Endodermal cell (in vitro differentiated cells): ENCODE measurements at regions not wholly inside any gene's neighbourhood (a gene's known extent, or its start where the extent isn't known, plus 50 kb on each side); places are given as distances from the start of the nearest gene placed in this dataset.

Experiments used
- DNase-seq: peaks from one replicate; pipeline ENCODE4 v3.0.0-alpha.2; 2017
- H3K27ac ChIP-seq: 2 replicates; pipeline ENCODE4 v1.5.1; 2013; ENCODE audit warnings: mild to moderate bottlenecking, low read depth, low read length, moderate library complexity
- H3K27me3 ChIP-seq: 2 replicates; pipeline ENCODE4 v1.6.1; 2013; ENCODE audit warnings: mild to moderate bottlenecking, low read length, moderate library complexity; ENCODE audit not compliant: insufficient read depth, control insufficient read depth, poor library complexity, severe bottlenecking
- H3K36me3 ChIP-seq: 2 replicates; pipeline ENCODE4 v1.7.0; 2013; ENCODE audit warnings: mild to moderate bottlenecking, low read length, moderate library complexity; ENCODE audit not compliant: control insufficient read depth, insufficient read depth
- H3K4me1 ChIP-seq: one replicate; pipeline ENCODE4 v1.7.0; 2013; ENCODE audit warnings: low read length; ENCODE audit not compliant: control insufficient read depth, insufficient read depth
- H3K4me3 ChIP-seq: 2 replicates; pipeline ENCODE4 v1.5.1; 2013; ENCODE audit warnings: mild to moderate bottlenecking, low read length, moderate library complexity
- H3K9ac ChIP-seq: 2 replicates; pipeline ENCODE4 v1.6.1; 2013; ENCODE audit warnings: mild to moderate bottlenecking, low read length, moderate library complexity; ENCODE audit not compliant: poor library complexity, severe bottlenecking; ENCODE audit errors: extremely low read depth
- H3K9me3 ChIP-seq: 2 replicates; pipeline ENCODE4 v1.6.1; 2013; ENCODE audit warnings: mild to moderate bottlenecking, low read length, moderate library complexity; ENCODE audit not compliant: control insufficient read depth
- H3K27ac Mint-ChIP-seq: 2 replicates; pipeline ENCODE4 v1.8.0; 2020; ENCODE audit warnings: mixed read lengths
- H3K27me3 Mint-ChIP-seq: 2 replicates; pipeline ENCODE4 v1.8.0; 2021; ENCODE audit warnings: mild to moderate bottlenecking, mixed read lengths; ENCODE audit not compliant: insufficient read depth
- H3K36me3 Mint-ChIP-seq: 2 replicates; pipeline ENCODE4 v1.8.0; 2020; ENCODE audit warnings: low read depth, mixed read lengths
- H3K4me1 Mint-ChIP-seq: 2 replicates; pipeline ENCODE4 v1.8.0; 2020; ENCODE audit warnings: mixed read lengths
- H3K4me3 Mint-ChIP-seq: 2 replicates; pipeline ENCODE4 v1.8.0; 2020; ENCODE audit warnings: mild to moderate bottlenecking, moderate library complexity, mixed read lengths
- H3K9me3 Mint-ChIP-seq: 2 replicates; pipeline ENCODE4 v1.8.0; 2020; ENCODE audit warnings: mild to moderate bottlenecking, mixed read lengths
- whole genome bisulfite sequencing, 2 experiments: methylation state at CpG; one replicate each; pipeline versions ENCODE4 v1.1.5 to v1.1.7; 2013; ENCODE audit warnings: missing lambda C conversion rate in 2 of 2, mixed read lengths in 1 of 2; ENCODE audit not compliant: insufficient coverage in 1 of 2, insufficient read length in 1 of 2; 5-methylcytosine and 5-hydroxymethylcytosine counted together
- TF ChIP-seq, protein P1 (sequence below): fragments of 200-600 bp; sonication (generic); conservative IDR thresholded peaks from 2 replicates; pipeline ENCODE4 v1.5.0; 2021; ENCODE audit warnings: antibody characterized with exemption, mild to moderate bottlenecking

DNA sequence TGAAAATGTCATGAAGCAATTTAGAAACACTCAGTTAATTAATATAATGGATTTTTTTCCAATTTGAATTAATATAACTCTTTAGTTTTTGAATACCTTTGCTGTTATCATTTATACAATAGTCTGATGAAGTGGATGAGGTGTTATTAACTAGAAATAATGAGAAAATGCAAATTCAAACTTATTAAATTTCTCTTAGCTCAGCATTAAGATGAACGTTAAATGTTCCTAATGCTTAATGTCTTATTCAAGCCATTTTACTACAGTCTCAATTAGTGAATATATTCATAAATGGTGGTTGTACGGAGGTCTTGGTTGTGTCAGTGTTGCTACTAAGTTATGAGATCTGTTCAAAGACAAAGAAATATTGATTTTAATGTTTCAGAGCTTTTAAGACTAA lies 186.3 kb downstream of the DTHD1 start:
- TF ChIP-seq, protein P1, sequence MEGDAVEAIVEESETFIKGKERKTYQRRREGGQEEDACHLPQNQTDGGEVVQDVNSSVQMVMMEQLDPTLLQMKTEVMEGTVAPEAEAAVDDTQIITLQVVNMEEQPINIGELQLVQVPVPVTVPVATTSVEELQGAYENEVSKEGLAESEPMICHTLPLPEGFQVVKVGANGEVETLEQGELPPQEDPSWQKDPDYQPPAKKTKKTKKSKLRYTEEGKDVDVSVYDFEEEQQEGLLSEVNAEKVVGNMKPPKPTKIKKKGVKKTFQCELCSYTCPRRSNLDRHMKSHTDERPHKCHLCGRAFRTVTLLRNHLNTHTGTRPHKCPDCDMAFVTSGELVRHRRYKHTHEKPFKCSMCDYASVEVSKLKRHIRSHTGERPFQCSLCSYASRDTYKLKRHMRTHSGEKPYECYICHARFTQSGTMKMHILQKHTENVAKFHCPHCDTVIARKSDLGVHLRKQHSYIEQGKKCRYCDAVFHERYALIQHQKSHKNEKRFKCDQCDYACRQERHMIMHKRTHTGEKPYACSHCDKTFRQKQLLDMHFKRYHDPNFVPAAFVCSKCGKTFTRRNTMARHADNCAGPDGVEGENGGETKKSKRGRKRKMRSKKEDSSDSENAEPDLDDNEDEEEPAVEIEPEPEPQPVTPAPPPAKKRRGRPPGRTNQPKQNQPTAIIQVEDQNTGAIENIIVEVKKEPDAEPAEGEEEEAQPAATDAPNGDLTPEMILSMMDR: no peak
- WGBS, 2 experiments: 40% methylated on average over 2 of the region's 2 CpGs; no CpG with 5 or more reads in 1 of the 2 experiments
- no peaks in the 10 kb centered on the region for H3K9me3 ChIP-seq
- Mint-ChIP-seq H3K4me3 (no peak overlapping the region), H3K27me3 (no peaks in the 10 kb centered on the region), H3K36me3 (no peaks in the 10 kb centered on the region), H3K4me1 (no peaks in the 10 kb centered on the region), H3K27ac (no peak overlapping the region), H3K9me3 (no peaks in the 10 kb centered on the region)
- no peak overlapping the region for H3K27ac ChIP-seq
- no peak overlapping the region for H3K4me3 ChIP-seq
- no peaks in the 10 kb centered on the region for H3K36me3 ChIP-seq
- no peaks in the 10 kb centered on the region for H3K27me3 ChIP-seq
- H3K9ac ChIP-seq: no peak overlapping the region
- H3K4me1 ChIP-seq: no peaks in the 10 kb centered on the region
- DNase-seq: no peak

DNA sequence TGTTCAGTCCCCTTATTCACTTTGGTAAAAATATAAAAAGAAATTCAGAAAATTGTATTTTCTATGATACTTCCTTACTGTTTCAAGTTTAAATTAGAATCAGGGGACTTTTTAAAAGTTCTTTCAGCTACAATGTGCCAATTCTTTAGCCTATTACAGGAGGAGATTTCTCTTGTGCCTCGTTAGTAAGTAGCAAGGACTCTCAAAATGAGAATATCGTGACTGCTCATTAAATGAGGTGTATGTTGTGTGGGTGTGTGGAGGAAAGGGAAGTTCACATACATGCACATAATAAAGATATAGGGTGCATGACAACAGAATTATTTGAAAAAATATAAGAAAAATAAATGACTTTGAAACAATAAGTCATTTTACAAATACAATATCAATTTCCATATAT lies 190.5 kb downstream of the DTHD1 start:
- no peaks in the 10 kb centered on the region for H3K36me3 Mint-ChIP-seq
- no peak overlapping the region for H3K4me3 Mint-ChIP-seq
- Histone ChIP-seq H3K27me3 (no peaks in the 10 kb centered on the region), H3K36me3 (no peaks in the 10 kb centered on the region), H3K4me3 (no peak overlapping the region), H3K9me3 (no peaks in the 10 kb centered on the region), H3K27ac (no peak overlapping the region), H3K4me1 (no peaks in the 10 kb centered on the region), H3K9ac (no peak overlapping the region)
- TF ChIP-seq, protein P1: no peak
- WGBS, 2 experiments: 84% methylated on average over 2 of the region's 2 CpGs; no CpG with 5 or more reads in 1 of the 2 experiments
- H3K9me3 Mint-ChIP-seq: no peaks in the 10 kb centered on the region
- no peak for DNase-seq
- H3K4me1 Mint-ChIP-seq: no peaks in the 10 kb centered on the region
- H3K27ac Mint-ChIP-seq: no peak overlapping the region
- H3K27me3 Mint-ChIP-seq: no peaks in the 10 kb centered on the region

DNA sequence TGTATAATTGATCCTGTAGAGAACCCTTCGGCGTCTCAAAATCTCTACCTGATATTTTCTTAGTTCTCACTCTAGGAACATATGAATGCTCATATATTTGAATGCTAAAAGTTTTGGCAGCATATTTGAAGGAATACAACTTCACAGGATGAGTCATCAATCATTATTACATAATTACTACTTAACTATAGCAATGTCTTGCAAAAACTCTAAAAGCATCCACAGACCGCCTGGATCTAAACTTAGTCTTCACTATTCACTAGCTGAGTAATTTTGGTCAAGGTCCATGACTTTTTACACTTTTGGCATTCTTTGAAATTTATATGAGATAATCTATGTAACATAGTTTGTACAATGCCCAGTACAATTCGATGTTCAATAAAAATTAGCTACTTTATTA lies 194.7 kb downstream of the DTHD1 start:
- Mint-ChIP-seq H3K36me3 (no peaks in the 10 kb centered on the region), H3K9me3 (no peaks in the 10 kb centered on the region), H3K4me3 (no peak overlapping the region), H3K27ac (no peak overlapping the region), H3K27me3 (no peaks in the 10 kb centered on the region), H3K4me1 (no peaks in the 10 kb centered on the region)
- Histone ChIP-seq H3K27me3 (no peaks in the 10 kb centered on the region), H3K4me3 (no peak overlapping the region), H3K9me3 (no peaks in the 10 kb centered on the region), H3K36me3 (no peaks in the 10 kb centered on the region), H3K27ac (no peak overlapping the region), H3K4me1 (no peaks in the 10 kb centered on the region), H3K9ac (no peak overlapping the region)
- WGBS, 2 experiments: 94 to 100% methylated on average over 2 to 4 of the region's 4 CpGs
- TF ChIP-seq, protein P1: no peak
- no peak for DNase-seq
